ENCODE measurements at regions not wholly inside any gene's neighbourhood (a gene's known extent, or its start where the extent isn't known, plus 50 kb on each side); places are given as distances from the start of the nearest gene placed in this dataset.
"Not testable (repeated sequence)": the region's sequence is repeated elsewhere in the genome, so short reads cannot be mapped to it uniquely, and the experiment has no call there.

- Histone ChIP-seq H3K27me3 (ENCODE audit: control insufficient read depth, insufficient read depth, low read length) (no peaks in the 10 kb centered on the region), H3K36me3 (ENCODE audit: control insufficient read depth, insufficient read depth, low read length) (no peaks in the 10 kb centered on the region), H3K9me3 (ENCODE audit: control insufficient read depth, low read depth, low read length) (no peaks in the 10 kb centered on the region), H3K4me3 (ENCODE audit: low read length) (no peak overlapping the region), H3K27ac (ENCODE audit: low read length) (no peak overlapping the region), H3K4me1 (ENCODE audit: control insufficient read depth, insufficient read depth, low read length) (no peaks in the 10 kb centered on the region)
- WGBS (ENCODE audit: insufficient coverage, low lambda C conversion rate): no CpG with 5 or more reads among the region's 4 CpGs
- DNase-seq: no peak
Measured at GRCh38 chr12:112615196-112615595, 176.4 kb upstream of the RPH3A start.

GRCh38 chr12:112616469-112617152 is 174.9 kb upstream of the RPH3A start:
- no peak overlapping the region for H3K27ac ChIP-seq (ENCODE audit: low read length)
- H3K4me1 ChIP-seq (ENCODE audit: control insufficient read depth, insufficient read depth, low read length): no peaks in the 10 kb centered on the region
- no peak overlapping the region for H3K4me3 ChIP-seq (ENCODE audit: low read length)
- WGBS (ENCODE audit: insufficient coverage, low lambda C conversion rate): no CpG with 5 or more reads among the region's 2 CpGs
- no peaks in the 10 kb centered on the region for H3K36me3 ChIP-seq (ENCODE audit: control insufficient read depth, insufficient read depth, low read length)
- no peak for DNase-seq
- no peaks in the 10 kb centered on the region for H3K27me3 ChIP-seq (ENCODE audit: control insufficient read depth, insufficient read depth, low read length)
- no peaks in the 10 kb centered on the region for H3K9me3 ChIP-seq (ENCODE audit: control insufficient read depth, low read depth, low read length)

DNA sequence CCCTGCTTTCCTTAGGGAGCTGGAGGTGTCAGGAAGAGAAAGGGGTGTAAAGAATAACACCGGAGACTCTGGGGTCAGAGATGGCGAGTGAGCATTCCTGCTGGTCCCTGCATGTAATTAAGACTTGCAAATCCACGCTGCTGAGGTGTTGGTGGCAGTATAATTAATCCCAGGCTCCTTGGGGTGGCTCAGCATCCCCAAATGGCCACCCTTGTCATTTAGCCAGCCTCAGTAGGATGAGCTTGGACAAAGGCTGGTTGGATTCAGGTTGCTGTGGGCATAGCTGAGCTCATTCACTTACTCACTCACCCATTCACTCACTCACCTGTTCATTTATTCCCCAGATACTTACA is 174.4 kb upstream of the RPH3A start:
- Histone ChIP-seq H3K9me3 (ENCODE audit: control insufficient read depth, low read depth, low read length) (no peaks in the 10 kb centered on the region), H3K36me3 (ENCODE audit: control insufficient read depth, insufficient read depth, low read length) (no peaks in the 10 kb centered on the region), H3K27me3 (ENCODE audit: control insufficient read depth, insufficient read depth, low read length) (no peaks in the 10 kb centered on the region), H3K27ac (ENCODE audit: low read length) (no peak overlapping the region), H3K4me3 (ENCODE audit: low read length) (no peak overlapping the region), H3K4me1 (ENCODE audit: control insufficient read depth, insufficient read depth, low read length) (no peaks in the 10 kb centered on the region)
- WGBS (ENCODE audit: insufficient coverage, low lambda C conversion rate): no CpG with 5 or more reads among the region's 3 CpGs
- DNase-seq: no peak

GRCh38 chr12:112627851-112628250 is 163.7 kb upstream of the RPH3A start:
- WGBS (ENCODE audit: insufficient coverage, low lambda C conversion rate): 40% methylated on average over 1 of the region's 7 CpGs
- Histone ChIP-seq H3K36me3 (ENCODE audit: control insufficient read depth, insufficient read depth, low read length) (no peaks in the 10 kb centered on the region), H3K27me3 (ENCODE audit: control insufficient read depth, insufficient read depth, low read length) (no peaks in the 10 kb centered on the region), H3K4me3 (ENCODE audit: low read length) (no peak overlapping the region), H3K27ac (ENCODE audit: low read length) (no peak overlapping the region), H3K4me1 (ENCODE audit: control insufficient read depth, insufficient read depth, low read length) (no peaks in the 10 kb centered on the region), H3K9me3 (ENCODE audit: control insufficient read depth, low read depth, low read length) (no peaks in the 10 kb centered on the region)
- DNase-seq: no peak

DNA sequence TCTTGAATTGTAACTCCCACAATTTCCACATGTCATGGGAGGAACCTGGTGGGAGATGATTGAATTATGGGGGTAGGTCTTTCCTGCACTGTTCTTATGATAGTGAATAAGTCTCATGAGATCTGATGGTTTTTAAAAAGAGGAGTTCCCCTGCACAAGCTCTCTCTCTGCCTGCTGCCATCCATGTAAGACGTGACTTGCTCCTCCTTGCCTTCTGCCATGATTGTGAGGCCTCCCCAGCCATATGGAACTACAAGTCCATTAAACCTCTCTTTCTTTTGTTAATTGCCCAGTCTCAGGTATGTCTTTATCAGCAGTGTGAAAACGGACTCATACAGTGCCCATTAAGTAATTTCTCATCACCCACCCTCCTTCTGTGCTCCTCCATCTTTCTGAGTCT is 159.6 kb upstream of the RPH3A start:
- no CpG with 5 or more reads among the region's 2 CpGs for WGBS (ENCODE audit: insufficient coverage, low lambda C conversion rate)
- not testable (repeated sequence) for H3K36me3 ChIP-seq (ENCODE audit: control insufficient read depth, insufficient read depth, low read length)

GRCh38 chr12:112635036-112635435 is 156.5 kb upstream of the RPH3A start:
- H3K4me1 ChIP-seq (ENCODE audit: control insufficient read depth, insufficient read depth, low read length): no peaks in the 10 kb centered on the region
- no CpG with 5 or more reads among the region's 1 CpG for WGBS (ENCODE audit: insufficient coverage, low lambda C conversion rate)
- H3K36me3 ChIP-seq (ENCODE audit: control insufficient read depth, insufficient read depth, low read length): no peaks in the 10 kb centered on the region
- no peaks in the 10 kb centered on the region for H3K27me3 ChIP-seq (ENCODE audit: control insufficient read depth, insufficient read depth, low read length)
- H3K27ac ChIP-seq (ENCODE audit: low read length): no peak overlapping the region
- no peak for DNase-seq
- H3K9me3 ChIP-seq (ENCODE audit: control insufficient read depth, low read depth, low read length): no peaks in the 10 kb centered on the region
- no peak overlapping the region for H3K4me3 ChIP-seq (ENCODE audit: low read length)

More for the DNA sequence above, 159.6 kb upstream of the RPH3A start:
- H3K4me1 ChIP-seq (ENCODE audit: control insufficient read depth, insufficient read depth, low read length); H3K27ac ChIP-seq (ENCODE audit: low read length); H3K27me3 ChIP-seq (ENCODE audit: control insufficient read depth, insufficient read depth, low read length); H3K9me3 ChIP-seq (ENCODE audit: control insufficient read depth, low read depth, low read length); DNase-seq; H3K4me3 ChIP-seq (ENCODE audit: low read length): not testable (repeated sequence)

- no peaks in the 10 kb centered on the region for H3K27me3 ChIP-seq (ENCODE audit: control insufficient read depth, insufficient read depth, low read length)
- H3K9me3 ChIP-seq (ENCODE audit: control insufficient read depth, low read depth, low read length): no peaks in the 10 kb centered on the region
- H3K27ac ChIP-seq (ENCODE audit: low read length): no peak overlapping the region
- H3K36me3 ChIP-seq (ENCODE audit: control insufficient read depth, insufficient read depth, low read length): no peaks in the 10 kb centered on the region
- no peak overlapping the region for H3K4me3 ChIP-seq (ENCODE audit: low read length)
- no CpG with 5 or more reads among the region's 2 CpGs for WGBS (ENCODE audit: insufficient coverage, low lambda C conversion rate)
- H3K4me1 ChIP-seq (ENCODE audit: control insufficient read depth, insufficient read depth, low read length): no peaks in the 10 kb centered on the region
- no peak for DNase-seq
Measured at GRCh38 chr12:112638420-112638819, 153.1 kb upstream of the RPH3A start.

GRCh38 chr12:112645586-112645985 is 146.0 kb upstream of the RPH3A start:
- H3K4me1 ChIP-seq (ENCODE audit: control insufficient read depth, insufficient read depth, low read length): no peaks in the 10 kb centered on the region
- H3K27me3 ChIP-seq (ENCODE audit: control insufficient read depth, insufficient read depth, low read length): no peaks in the 10 kb centered on the region
- DNase-seq: no peak
- no peak overlapping the region for H3K27ac ChIP-seq (ENCODE audit: low read length)
- no peak overlapping the region for H3K4me3 ChIP-seq (ENCODE audit: low read length)
- H3K36me3 ChIP-seq (ENCODE audit: control insufficient read depth, insufficient read depth, low read length): no peaks in the 10 kb centered on the region
- H3K9me3 ChIP-seq (ENCODE audit: control insufficient read depth, low read depth, low read length): no peaks in the 10 kb centered on the region
- whole genome bisulfite sequencing (ENCODE audit: insufficient coverage, low lambda C conversion rate): 60% methylated on average over 1 of the region's 7 CpGs

DNA sequence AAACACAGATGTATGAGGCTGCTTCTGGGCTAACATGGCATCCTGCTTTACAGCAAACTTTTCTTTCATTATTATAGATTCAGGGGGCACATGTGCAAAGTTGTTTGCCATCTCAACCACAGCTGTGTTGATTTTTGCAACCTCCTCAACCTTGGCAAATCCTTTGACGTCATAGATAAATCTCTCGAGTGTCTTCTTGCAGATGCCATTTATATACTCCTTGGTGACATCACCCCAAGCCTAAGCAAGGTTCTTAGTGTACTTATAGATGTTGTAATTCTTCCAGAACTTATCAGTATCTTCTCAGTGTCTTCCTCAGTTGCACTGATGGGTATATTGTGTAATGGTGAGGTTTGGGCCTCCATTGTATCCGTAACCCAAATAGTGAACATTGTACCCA is 135.4 kb upstream of the RPH3A start:
- Histone ChIP-seq H3K27me3 (ENCODE audit: control insufficient read depth, insufficient read depth, low read length) (no peaks in the 10 kb centered on the region), H3K9me3 (ENCODE audit: control insufficient read depth, low read depth, low read length) (no peaks in the 10 kb centered on the region), H3K4me3 (ENCODE audit: low read length) (no peak overlapping the region), H3K4me1 (ENCODE audit: control insufficient read depth, insufficient read depth, low read length) (no peaks in the 10 kb centered on the region), H3K27ac (ENCODE audit: low read length) (no peak overlapping the region), H3K36me3 (ENCODE audit: control insufficient read depth, insufficient read depth, low read length) (no peaks in the 10 kb centered on the region)
- DNase-seq: no peak
- no CpG with 5 or more reads among the region's 3 CpGs for WGBS (ENCODE audit: insufficient coverage, low lambda C conversion rate)

GRCh38 chr12:112664569-112664968 is 127.0 kb upstream of the RPH3A start:
- no peak overlapping the region for H3K27ac ChIP-seq (ENCODE audit: low read length)
- no peaks in the 10 kb centered on the region for H3K4me1 ChIP-seq (ENCODE audit: control insufficient read depth, insufficient read depth, low read length)
- H3K36me3 ChIP-seq (ENCODE audit: control insufficient read depth, insufficient read depth, low read length): no peaks in the 10 kb centered on the region
- DNase-seq: no peak
- no peak overlapping the region for H3K4me3 ChIP-seq (ENCODE audit: low read length)
- no peaks in the 10 kb centered on the region for H3K27me3 ChIP-seq (ENCODE audit: control insufficient read depth, insufficient read depth, low read length)
- no CpG with 5 or more reads among the region's 8 CpGs for WGBS (ENCODE audit: insufficient coverage, low lambda C conversion rate)
- H3K9me3 ChIP-seq (ENCODE audit: control insufficient read depth, low read depth, low read length): no peaks in the 10 kb centered on the region

DNA sequence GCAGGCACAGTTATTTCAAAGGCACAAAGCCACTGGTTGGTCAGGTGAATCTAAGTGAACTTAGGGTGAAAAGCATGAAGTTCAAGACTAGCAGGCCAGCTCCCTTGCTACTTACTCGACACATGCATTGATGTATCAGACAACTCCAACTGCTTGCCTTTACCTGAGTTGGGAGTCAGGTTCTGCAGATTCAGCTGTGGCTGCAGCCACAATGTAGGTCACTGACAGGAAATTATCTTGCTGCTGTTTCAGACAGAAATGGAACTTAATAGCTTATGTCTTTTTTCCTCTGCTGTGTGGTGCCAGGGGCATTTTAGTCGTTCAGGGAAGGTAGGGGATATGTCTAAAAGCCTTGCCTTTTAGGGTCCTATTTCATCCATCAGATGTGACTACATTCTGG is 125.6 kb upstream of the RPH3A start:
- Histone ChIP-seq H3K27me3 (ENCODE audit: control insufficient read depth, insufficient read depth, low read length) (no peaks in the 10 kb centered on the region), H3K9me3 (ENCODE audit: control insufficient read depth, low read depth, low read length) (no peaks in the 10 kb centered on the region), H3K27ac (ENCODE audit: low read length) (no peak overlapping the region), H3K36me3 (ENCODE audit: control insufficient read depth, insufficient read depth, low read length) (no peaks in the 10 kb centered on the region), H3K4me3 (ENCODE audit: low read length) (no peak overlapping the region), H3K4me1 (ENCODE audit: control insufficient read depth, insufficient read depth, low read length) (no peaks in the 10 kb centered on the region)
- WGBS (ENCODE audit: insufficient coverage, low lambda C conversion rate): no CpG with 5 or more reads among the region's 2 CpGs
- DNase-seq: no peak

Measured in large intestine (tissue), 3 donors.